ENCODE measurements at regions not wholly inside any gene's neighbourhood (a gene's known extent, or its start where the extent isn't known, plus 50 kb on each side); places are given as distances from the start of the nearest gene placed in this dataset.

- TF ChIP-seq CTCF (IDR thresholded peaks at IDR 0.05) (no peak), EZH2 (IDR thresholded peaks at IDR 0.05; ENCODE audit: borderline replicate concordance, insufficient read depth, low read depth, low read length, poor library complexity, severe bottlenecking) (no peak)
These were observed 2127.3 kb upstream of the WWC1 start for GRCh38 chr5:166163996-166164610.
